Ishikawa (cell line): ENCODE measurements at regions not wholly inside any gene's neighbourhood (a gene's known extent, or its start where the extent isn't known, plus 50 kb on each side); places are given as distances from the start of the nearest gene placed in this dataset.

Source experiments
- CEBPB ChIP-seq: IDR thresholded peaks from 2 replicates; pipeline ENCODE4 v1.6.1; 2012
- CREB1 ChIP-seq: IDR thresholded peaks from 2 replicates; pipeline ENCODE4 v1.6.1; 2012; ENCODE audit warnings: low read depth
- EGR1 ChIP-seq: IDR thresholded peaks from 2 replicates; pipeline ENCODE4 v1.6.1; 2012
- EP300 ChIP-seq: IDR thresholded peaks from 2 replicates; pipeline ENCODE4 v1.6.1; 2012; ENCODE audit warnings: borderline replicate concordance
- FOXM1 ChIP-seq: IDR thresholded peaks from 2 replicates; pipeline ENCODE4 v1.6.1; 2012; ENCODE audit warnings: low read depth, borderline replicate concordance
- MAX ChIP-seq: IDR thresholded peaks from 2 replicates; pipeline ENCODE4 v1.6.1; 2012
- NFIC ChIP-seq: IDR thresholded peaks from 2 replicates; pipeline ENCODE4 v1.6.1; 2012
- RAD21 ChIP-seq: IDR thresholded peaks from 2 replicates; pipeline ENCODE4 v1.6.1; 2012; ENCODE audit warnings: low read depth
- REST ChIP-seq: IDR thresholded peaks from 2 replicates; pipeline ENCODE4 v1.6.1; 2012; ENCODE audit warnings: low read depth, mild to moderate bottlenecking
- TAF1 ChIP-seq: IDR thresholded peaks from 2 replicates; pipeline ENCODE4 v1.6.1; 2012; ENCODE audit warnings: low read depth, mild to moderate bottlenecking
- TCF12 ChIP-seq: IDR thresholded peaks from 2 replicates; pipeline ENCODE4 v1.6.1; 2012; ENCODE audit warnings: low read depth
- TEAD4 ChIP-seq: IDR thresholded peaks from 2 replicates; pipeline ENCODE4 v1.6.1; 2012
- USF1 ChIP-seq: IDR thresholded peaks from 2 replicates; pipeline ENCODE4 v1.6.1; 2012
- YY1 ChIP-seq: IDR thresholded peaks from 2 replicates; pipeline ENCODE4 v1.6.1; 2012; ENCODE audit warnings: low read depth
- ZBTB7A ChIP-seq: IDR thresholded peaks from 2 replicates; pipeline ENCODE4 v1.6.1; 2012; ENCODE audit warnings: low read depth

GRCh38 chr1:196063294-196063693 lies 544.9 kb downstream of the KCNT2 start:
- TF ChIP-seq FOXM1 (no peak), TCF12 (no peak), MAX (no peak), NFIC (no peak), RAD21 (no peak), ZBTB7A (no peak), REST (no peak), CREB1 (no peak), EGR1 (no peak), YY1 (no peak), USF1 (no peak), EP300 (no peak), CEBPB (no peak), TAF1 (no peak), TEAD4 (no peak)

- no peak for TF ChIP-seq RAD21
- TF ChIP-seq MAX, result no peak
- no peak for TF ChIP-seq ZBTB7A
- no peak for TF ChIP-seq CREB1
- TF ChIP-seq TAF1, result no peak
- no peak for TF ChIP-seq YY1
- no peak for TF ChIP-seq REST
- TF ChIP-seq TEAD4, result no peak
- TF ChIP-seq EGR1, result no peak
- TF ChIP-seq FOXM1, result no peak
- no peak for TF ChIP-seq TCF12
- TF ChIP-seq EP300, result no peak
- TF ChIP-seq CEBPB, result no peak
Observed at GRCh38 chr1:196060539-196060938, 547.7 kb downstream of the KCNT2 start.

GRCh38 chr1:196059210-196059609 lies 549.0 kb downstream of the KCNT2 start:
- TF ChIP-seq ZBTB7A, result no peak
- TF ChIP-seq EP300, result no peak
- TF ChIP-seq REST, result no peak
- TF ChIP-seq TEAD4, result no peak
- no peak for TF ChIP-seq MAX
- no peak for TF ChIP-seq NFIC
- TF ChIP-seq RAD21, result no peak
- no peak for TF ChIP-seq YY1
- TF ChIP-seq TCF12, result no peak
- no peak for TF ChIP-seq CREB1
- no peak for TF ChIP-seq EGR1
- TF ChIP-seq CEBPB, result no peak

GRCh38 chr1:196056966-196057365 lies 551.3 kb downstream of the KCNT2 start:
- TF ChIP-seq MAX (no peak), REST (no peak), TCF12 (no peak), FOXM1 (no peak), USF1 (no peak), YY1 (no peak), EGR1 (no peak), EP300 (no peak), NFIC (no peak), TAF1 (no peak), TEAD4 (no peak), CREB1 (no peak), RAD21 (no peak)
